T-helper 1 cell treated with Interleukin-12 subunit alpha and Interleukin-12 subunit beta and Interleukin-4 antibody, amounts not matched to agents 30 ng/mL and 1 ng/mL, for 36 hours (primary cell): ENCODE measurements at regions not wholly inside any gene's neighbourhood (a gene's known extent, or its start where the extent isn't known, plus 50 kb on each side); places are given as distances from the start of the nearest gene placed in this dataset.
"Not testable (repeated sequence)": the region's sequence is repeated elsewhere in the genome, so short reads cannot be mapped to it uniquely, and the experiment has no call there.

Experiments used
- intact Hi-C: fragments of 100-400 bp; cut with micrococcal nuclease; formaldehyde crosslinking; loops from one replicate; pipeline ENCODE4 v1.15.1; 2024

- intact Hi-C loops = no loop called here
Measured at GRCh38 chr17:30594223-30594952, 117.2 kb downstream of the GOSR1 start.

- intact Hi-C loops = no loop called here
Measured at GRCh38 chr17:30590081-30590733, 113.0 kb downstream of the GOSR1 start.

DNA sequence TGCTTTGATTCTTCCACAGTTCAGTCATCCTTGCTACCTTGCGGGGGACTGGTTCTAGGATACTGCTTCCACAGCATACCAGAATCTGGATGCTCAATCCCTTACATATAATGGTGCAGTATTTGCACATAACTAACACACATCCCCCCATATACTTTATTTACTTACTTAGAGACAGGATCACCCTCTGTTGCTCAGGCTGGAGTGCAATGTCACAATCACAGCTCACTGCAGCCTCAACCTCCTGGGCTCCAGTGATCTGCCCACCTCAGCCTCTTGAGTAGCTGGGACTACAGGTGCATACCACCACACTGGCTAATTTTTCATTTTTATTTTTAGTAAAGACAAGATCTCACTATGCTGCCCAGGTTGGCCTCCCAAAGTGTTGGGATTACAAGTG, 112.2 kb downstream of the GOSR1 start:
- intact Hi-C loops = no loop called here

- intact Hi-C loops = no loop called here
Measured at GRCh38 chr17:30588798-30589247, 111.6 kb downstream of the GOSR1 start.

DNA sequence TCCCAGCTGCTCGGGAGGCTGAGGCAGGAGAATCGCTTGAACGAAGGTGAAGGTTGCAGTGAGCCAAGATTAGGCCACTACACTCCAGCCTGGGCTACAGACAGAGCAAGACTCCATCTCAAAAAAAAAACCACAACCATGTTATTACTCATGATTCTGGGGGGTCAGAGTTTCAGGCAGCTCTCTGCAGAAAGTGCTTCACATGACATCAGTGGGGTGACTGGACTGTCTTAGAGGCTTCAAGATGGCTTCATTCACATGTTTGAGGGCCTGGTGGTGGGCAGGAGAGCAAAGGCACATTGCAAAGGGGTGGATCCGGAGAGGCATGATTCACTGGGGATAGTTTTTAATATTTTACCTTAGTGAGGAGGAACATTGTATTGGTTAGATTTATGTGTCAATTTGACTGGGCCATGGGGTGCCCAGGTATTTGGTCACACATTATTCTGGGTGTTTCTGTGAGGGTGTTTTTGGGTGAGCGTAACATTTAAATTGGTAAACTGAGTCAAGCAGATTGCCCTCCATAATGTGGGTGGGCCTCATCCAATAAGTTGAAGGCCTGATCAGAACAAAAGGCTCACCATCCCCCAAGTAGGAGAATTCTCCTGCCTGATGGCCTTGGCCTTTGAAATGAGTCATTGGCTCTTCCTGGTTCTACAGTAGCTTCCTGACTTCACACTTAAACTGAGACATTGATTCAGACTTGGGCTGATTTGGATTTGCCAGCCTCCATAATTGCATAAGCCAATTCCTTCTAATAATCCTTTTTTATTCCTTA, 109.8 kb downstream of the GOSR1 start:
- intact Hi-C loops = no loop called here

- intact Hi-C loops = no loop called here
Measured at GRCh38 chr17:30584810-30585209, 107.6 kb downstream of the GOSR1 start.

- intact Hi-C loops = no loop called here
Measured at GRCh38 chr17:30580916-30581315, 103.7 kb downstream of the GOSR1 start.

DNA sequence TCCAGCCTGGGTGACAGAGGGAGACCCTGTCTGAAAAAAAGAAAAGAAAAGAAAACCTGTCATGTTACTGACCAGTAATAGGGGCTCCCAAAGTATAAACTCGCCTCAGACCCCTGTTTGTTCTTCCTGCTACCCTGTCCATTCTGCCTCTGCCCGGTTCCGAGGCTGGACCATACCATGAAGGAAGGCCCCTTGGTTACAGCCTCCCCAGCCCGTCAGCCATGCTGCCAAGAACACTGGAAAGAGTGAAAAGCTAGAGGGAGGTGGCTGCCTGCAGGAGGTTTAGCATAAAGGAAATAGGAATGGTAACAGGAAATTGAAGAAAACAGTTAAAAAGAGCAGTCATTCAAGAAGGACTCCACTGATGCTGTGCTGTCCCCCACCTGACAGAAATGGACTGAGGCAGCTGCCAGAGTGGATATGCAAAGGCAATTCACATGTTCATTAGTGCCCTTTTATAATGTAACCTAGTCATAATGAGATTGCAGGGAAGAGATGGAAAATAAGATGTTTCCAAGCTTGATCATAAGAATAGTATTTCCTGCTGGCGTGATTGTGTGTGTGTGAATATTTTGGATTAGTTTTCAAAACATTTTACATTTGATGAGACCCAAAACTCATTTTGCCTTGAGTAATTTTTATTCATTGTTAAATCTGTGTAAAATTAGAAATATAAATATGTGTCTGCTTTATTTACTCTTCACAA, 102.6 kb downstream of the GOSR1 start:
- intact Hi-C loops = no loop called here

- intact Hi-C loops = not testable (repeated sequence)
Measured at GRCh38 chr17:30578015-30578717, 101.0 kb downstream of the GOSR1 start.
